MM.1S (cell line): ENCODE measurements at regions not wholly inside any gene's neighbourhood (a gene's known extent, or its start where the extent isn't known, plus 50 kb on each side); places are given as distances from the start of the nearest gene placed in this dataset.

ENCODE experiments used
- DNase-seq: peaks from one replicate; pipeline ENCODE4 v3.0.0-alpha.2; 2015
- H2AFZ ChIP-seq: fragments of 300-600 bp; sonication (generic); 2 replicates; pipeline ENCODE4 v1.6.0; 2016; ENCODE audit warnings: antibody characterized with exemption, low read length
- H3F3A ChIP-seq: fragments of 300-600 bp; sonication (generic); 2 replicates; pipeline ENCODE4 v1.6.1; 2016; ENCODE audit warnings: mild to moderate bottlenecking, antibody characterized with exemption, low read length, moderate library complexity, mixed read lengths; ENCODE audit not compliant: insufficient read depth
- H3K27ac ChIP-seq: fragments of 300-600 bp; sonication (generic); 2 replicates; pipeline ENCODE4 v1.5.1; 2016; ENCODE audit warnings: mild to moderate bottlenecking, low read length
- H3K27me3 ChIP-seq: fragments of 300-600 bp; sonication (generic); replicated peaks from 2 replicates; pipeline ENCODE4 v1.6.0; 2016; ENCODE audit warnings: low read length; ENCODE audit not compliant: insufficient read depth
- H3K36me3 ChIP-seq: fragments of 300-600 bp; sonication (generic); replicated peaks from 2 replicates; pipeline ENCODE4 v1.6.1; 2016; ENCODE audit warnings: mild to moderate bottlenecking, low read length, mixed read lengths; ENCODE audit not compliant: insufficient read depth
- H3K4me1 ChIP-seq: fragments of 300-600 bp; sonication (generic); 2 replicates; pipeline ENCODE4 v1.6.1; 2016; ENCODE audit warnings: low read length, mixed read lengths
- H3K4me2 ChIP-seq: fragments of 300-600 bp; sonication (generic); 2 replicates; pipeline ENCODE4 v1.6.0; 2016; ENCODE audit warnings: low read depth, low read length
- H3K4me3 ChIP-seq: fragments of 300-600 bp; sonication (generic); 2 replicates; pipeline ENCODE4 v1.5.1; 2016; ENCODE audit warnings: low read length, mixed read lengths
- H3K79me2 ChIP-seq: fragments of 300-600 bp; sonication (generic); 2 replicates; pipeline ENCODE4 v1.6.1; 2016; ENCODE audit warnings: mixed run types, low read length, mixed read lengths
- H3K9ac ChIP-seq: fragments of 300-600 bp; sonication (generic); 2 replicates; pipeline ENCODE4 v1.6.1; 2016; ENCODE audit warnings: low read length, mixed read lengths
- H3K9me2 ChIP-seq: fragments of 300-600 bp; sonication (generic); replicated peaks from 2 replicates; pipeline ENCODE4 v1.6.1; 2016; ENCODE audit warnings: mild to moderate bottlenecking, low read length, mixed read lengths; ENCODE audit not compliant: insufficient read depth
- H3K9me3 ChIP-seq: fragments of 300-600 bp; sonication (generic); replicated peaks from 2 replicates; pipeline ENCODE4 v1.6.1; 2016; ENCODE audit warnings: mild to moderate bottlenecking, low read length, mixed read lengths; ENCODE audit not compliant: insufficient read depth
- H4K20me1 ChIP-seq: fragments of 300-600 bp; sonication (generic); 2 replicates; pipeline ENCODE4 v1.6.1; 2016; ENCODE audit warnings: mild to moderate bottlenecking, low read length, moderate library complexity, mixed read lengths; ENCODE audit not compliant: insufficient read depth
- EZH2 ChIP-seq: fragments of 300-600 bp; sonication (generic); optimal IDR thresholded peaks from 2 replicates; pipeline ENCODE3; 2017; ENCODE audit warnings: low read depth, mild to moderate bottlenecking, antibody characterized with exemption, low read length, mixed read lengths
- EZH2phosphoT487 ChIP-seq: fragments of 300-600 bp; sonication (generic); IDR thresholded peaks from 2 replicates; pipeline ENCODE4 v1.6.1; 2018; ENCODE audit warnings: antibody characterized with exemption, low read length
- TF ChIP-seq, protein P1 (sequence below): fragments of 300-600 bp; sonication (generic); IDR thresholded peaks from 2 replicates; pipeline ENCODE4 v1.5.1; 2016; ENCODE audit warnings: antibody characterized with exemption, low read length, mixed read lengths

DNA sequence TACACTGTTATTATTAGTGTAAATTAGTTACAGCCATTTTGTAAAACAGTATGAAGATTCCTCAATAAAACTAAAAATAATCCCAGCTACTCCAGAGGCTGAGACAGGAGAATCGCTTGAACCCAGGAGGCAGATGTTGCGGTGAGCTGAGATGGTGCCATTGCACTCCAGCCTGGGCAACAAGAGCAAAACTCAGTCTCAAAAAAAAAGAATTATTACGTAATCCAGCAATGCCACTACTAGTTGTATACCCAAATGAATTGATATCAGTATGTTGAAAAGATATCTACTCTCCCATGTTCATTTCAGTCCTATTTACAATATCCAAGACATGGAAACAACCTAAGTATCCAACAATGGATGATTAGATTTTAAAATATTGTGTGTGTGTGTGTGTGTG is 313.6 kb downstream of the EPHA4 start:
- no peak for DNase-seq
- Histone ChIP-seq H3K4me1 (no peaks in the 10 kb centered on the region), H3K79me2 (no peaks in the 10 kb centered on the region), H3K9ac (no peak overlapping the region), H3K9me3 (no peaks in the 10 kb centered on the region), H3F3A (no peaks in the 10 kb centered on the region), H3K27ac (no peak overlapping the region), H3K4me2 (no peak overlapping the region), H4K20me1 (no peaks in the 10 kb centered on the region), H3K27me3 (no peaks in the 10 kb centered on the region), H3K36me3 (no peaks in the 10 kb centered on the region), H2AFZ (no peak overlapping the region), H3K9me2 (no peaks in the 10 kb centered on the region), H3K4me3 (no peak overlapping the region)
- TF ChIP-seq EZH2phosphoT487 (no peak), EZH2 (no peak)
- TF ChIP-seq, protein P1, sequence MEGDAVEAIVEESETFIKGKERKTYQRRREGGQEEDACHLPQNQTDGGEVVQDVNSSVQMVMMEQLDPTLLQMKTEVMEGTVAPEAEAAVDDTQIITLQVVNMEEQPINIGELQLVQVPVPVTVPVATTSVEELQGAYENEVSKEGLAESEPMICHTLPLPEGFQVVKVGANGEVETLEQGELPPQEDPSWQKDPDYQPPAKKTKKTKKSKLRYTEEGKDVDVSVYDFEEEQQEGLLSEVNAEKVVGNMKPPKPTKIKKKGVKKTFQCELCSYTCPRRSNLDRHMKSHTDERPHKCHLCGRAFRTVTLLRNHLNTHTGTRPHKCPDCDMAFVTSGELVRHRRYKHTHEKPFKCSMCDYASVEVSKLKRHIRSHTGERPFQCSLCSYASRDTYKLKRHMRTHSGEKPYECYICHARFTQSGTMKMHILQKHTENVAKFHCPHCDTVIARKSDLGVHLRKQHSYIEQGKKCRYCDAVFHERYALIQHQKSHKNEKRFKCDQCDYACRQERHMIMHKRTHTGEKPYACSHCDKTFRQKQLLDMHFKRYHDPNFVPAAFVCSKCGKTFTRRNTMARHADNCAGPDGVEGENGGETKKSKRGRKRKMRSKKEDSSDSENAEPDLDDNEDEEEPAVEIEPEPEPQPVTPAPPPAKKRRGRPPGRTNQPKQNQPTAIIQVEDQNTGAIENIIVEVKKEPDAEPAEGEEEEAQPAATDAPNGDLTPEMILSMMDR, result no peak

DNA sequence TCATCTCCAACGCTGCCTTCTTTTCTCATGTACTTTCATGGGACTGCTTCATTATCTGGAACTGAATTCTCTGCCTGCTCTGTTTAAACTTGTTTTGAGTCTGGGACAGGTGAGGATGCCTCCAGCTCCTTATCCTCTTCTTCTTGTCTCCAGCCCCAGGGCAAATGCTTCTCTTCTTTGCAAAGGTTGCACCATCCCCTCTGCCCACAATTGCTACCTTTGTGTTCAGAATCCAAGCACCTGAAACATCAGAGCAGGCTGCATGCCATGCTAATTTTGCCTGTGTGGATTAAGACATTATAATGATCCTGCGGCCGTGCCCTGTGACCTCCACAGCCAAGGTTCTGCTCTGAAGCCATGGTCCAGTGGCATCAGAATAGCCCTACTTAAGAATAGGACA is 309.5 kb downstream of the EPHA4 start:
- Histone ChIP-seq H3K36me3 (no peaks in the 10 kb centered on the region), H4K20me1 (no peaks in the 10 kb centered on the region), H3K4me1 (no peaks in the 10 kb centered on the region), H3K9ac (no peak overlapping the region), H3K27ac (no peak overlapping the region), H3F3A (no peaks in the 10 kb centered on the region), H3K4me2 (no peak overlapping the region), H3K9me3 (no peaks in the 10 kb centered on the region), H2AFZ (no peak overlapping the region), H3K27me3 (no peaks in the 10 kb centered on the region), H3K4me3 (no peak overlapping the region), H3K9me2 (no peaks in the 10 kb centered on the region), H3K79me2 (no peaks in the 10 kb centered on the region)
- DNase-seq, result no peak
- TF ChIP-seq, protein P1, result no peak
- TF ChIP-seq EZH2phosphoT487 (no peak), EZH2 (no peak)

DNA sequence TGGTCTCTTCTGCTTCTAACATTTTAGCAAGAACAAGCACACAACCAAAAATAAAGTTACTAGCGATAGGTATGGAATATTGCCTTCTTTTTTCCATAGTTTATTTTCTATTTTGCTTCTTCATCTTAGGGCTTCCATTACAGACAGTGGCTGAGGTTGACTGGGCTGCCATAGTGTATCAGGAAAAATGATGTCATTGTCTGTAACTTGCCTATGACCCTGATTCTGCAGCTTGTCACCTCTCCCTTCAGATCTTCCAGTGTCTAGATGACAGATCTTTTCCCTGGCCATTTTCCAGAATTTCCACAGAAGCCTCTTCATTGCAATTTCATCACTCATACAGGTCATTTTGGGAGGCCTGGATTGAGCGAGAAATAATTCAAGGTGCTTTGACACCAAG is 308.5 kb downstream of the EPHA4 start:
- Histone ChIP-seq H3K4me1 (no peaks in the 10 kb centered on the region), H3K27ac (no peak overlapping the region), H3K9ac (no peak overlapping the region), H3K79me2 (no peaks in the 10 kb centered on the region), H3F3A (no peaks in the 10 kb centered on the region), H3K9me3 (no peaks in the 10 kb centered on the region), H3K27me3 (no peaks in the 10 kb centered on the region), H3K4me2 (no peak overlapping the region), H3K36me3 (no peaks in the 10 kb centered on the region), H4K20me1 (no peaks in the 10 kb centered on the region), H2AFZ (no peak overlapping the region), H3K9me2 (no peaks in the 10 kb centered on the region), H3K4me3 (no peak overlapping the region)
- TF ChIP-seq, protein P1, result no peak
- no peak for TF ChIP-seq EZH2phosphoT487
- no peak for TF ChIP-seq EZH2
- DNase-seq, result no peak
